ENCODE measurements at regions not wholly inside any gene's neighbourhood (a gene's known extent, or its start where the extent isn't known, plus 50 kb on each side); places are given as distances from the start of the nearest gene placed in this dataset.

- TF ChIP-seq CTCF (IDR thresholded peaks at IDR 0.05) (no peak), POLR2AphosphoS5 (IDR thresholded peaks at IDR 0.05) (no peak), POLR2A (IDR thresholded peaks at IDR 0.05) (no peak), EP300 (IDR thresholded peaks at IDR 0.05) (no peak)
Observed at GRCh38 chr20:24773751-24774201, 175.3 kb upstream of the CST7 start.

Measured in gastroesophageal sphincter (tissue), 3 donors.